ENCODE measurements at regions not wholly inside any gene's neighbourhood (a gene's known extent, or its start where the extent isn't known, plus 50 kb on each side); places are given as distances from the start of the nearest gene placed in this dataset.

GRCh38 chr2:239517686-239518085 is 116.9 kb upstream of the HDAC4 start:
- in situ Hi-C loops (cut with HindIII; ENCODE audit: low sequenced_read_pairs), result no loop called here

DNA sequence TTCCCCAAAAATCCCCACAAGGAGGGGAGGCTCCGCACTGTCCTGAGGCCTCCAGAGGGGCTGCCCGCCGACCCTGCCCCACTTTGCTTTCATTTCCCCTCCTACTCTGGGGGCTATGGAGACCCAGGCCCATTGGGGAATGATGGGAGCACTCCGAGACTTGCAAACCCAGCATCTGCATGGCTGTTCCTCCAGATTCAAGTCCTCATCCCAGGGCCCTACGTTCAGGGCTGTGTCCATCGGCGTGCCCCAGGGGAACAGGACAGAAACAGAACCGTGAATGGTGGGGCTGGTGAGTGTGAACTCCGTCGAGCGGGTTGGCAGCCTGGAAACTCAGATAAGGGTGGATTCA is 116.1 kb upstream of the HDAC4 start:
- in situ Hi-C loops (cut with HindIII; ENCODE audit: low sequenced_read_pairs), result no loop called here

DNA sequence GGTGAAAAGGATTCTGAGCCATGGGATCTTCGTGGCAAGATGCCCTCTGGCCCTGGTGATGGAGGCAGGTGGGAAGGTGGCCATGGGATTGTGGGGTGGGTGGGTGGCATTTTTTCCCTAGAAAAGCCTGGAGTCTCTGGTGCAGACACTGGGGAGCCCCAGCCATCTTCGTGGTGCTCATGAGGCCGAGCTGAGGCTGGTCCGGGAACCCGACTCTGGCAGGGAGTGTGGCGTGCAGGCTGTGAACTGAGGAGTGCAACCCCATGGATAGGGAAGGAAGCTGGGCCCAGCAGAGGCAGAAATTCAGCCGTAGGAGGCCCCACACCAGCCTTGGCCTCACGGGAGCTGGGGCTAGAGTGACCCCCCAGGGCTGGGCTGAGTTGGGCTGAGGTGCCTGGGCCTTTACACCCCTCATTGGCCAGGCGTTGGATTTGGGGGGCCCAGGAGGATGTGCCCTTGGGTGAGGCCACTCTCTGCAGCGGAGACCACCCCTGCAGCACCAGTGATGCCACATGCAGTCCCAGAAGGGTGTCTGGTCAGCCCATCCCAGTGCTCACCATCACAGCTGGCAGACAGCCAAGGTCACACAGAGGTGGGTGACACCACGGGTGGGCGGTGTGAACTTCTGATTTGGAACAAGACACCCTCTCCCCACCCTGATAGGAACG is 115.6 kb upstream of the HDAC4 start:
- in situ Hi-C loops (cut with HindIII; ENCODE audit: low sequenced_read_pairs), result no loop called here

DNA sequence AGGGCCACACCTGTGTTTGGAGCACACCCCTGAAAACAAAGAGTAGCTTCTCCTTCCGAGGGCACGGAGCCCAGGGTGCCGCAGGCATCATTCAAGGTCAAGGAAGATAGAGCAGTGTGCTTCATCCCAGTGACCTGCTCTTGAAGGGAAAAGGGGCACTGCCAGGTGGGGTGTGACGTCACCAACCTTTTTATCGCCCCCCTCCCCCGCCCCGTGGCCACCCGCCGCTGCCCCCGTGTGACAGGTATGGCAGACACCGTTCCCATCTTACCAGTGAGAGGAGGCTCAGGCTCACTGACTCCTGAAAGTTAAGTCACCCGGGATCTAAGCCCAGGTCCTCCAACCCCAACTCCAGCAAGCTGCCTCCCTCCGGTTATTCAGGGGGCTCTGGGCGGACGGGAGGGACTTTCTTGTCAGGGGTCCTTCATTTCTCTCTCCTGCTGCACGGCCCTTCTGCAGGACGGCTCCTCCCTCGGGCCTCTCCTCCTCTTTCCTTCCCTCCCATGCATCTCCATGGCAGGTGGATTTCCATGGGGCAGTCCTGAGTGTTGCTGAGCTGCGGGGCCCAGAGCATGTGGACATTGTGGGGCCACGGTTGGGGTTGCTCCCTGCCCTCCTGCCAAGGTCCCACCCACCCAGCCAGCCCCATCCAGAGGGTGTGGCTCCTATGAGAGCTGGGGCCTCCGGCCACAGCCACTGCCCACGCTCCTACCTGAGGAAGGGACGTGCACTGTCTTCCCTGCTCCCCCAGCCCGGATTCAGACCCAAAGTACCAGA is 114.1 kb upstream of the HDAC4 start:
- in situ Hi-C loops (cut with HindIII; ENCODE audit: low sequenced_read_pairs), result no loop called here

- in situ Hi-C loops (cut with HindIII; ENCODE audit: low sequenced_read_pairs), result no loop called here
Observed at GRCh38 chr2:239512054-239512453, 111.2 kb upstream of the HDAC4 start.

DNA sequence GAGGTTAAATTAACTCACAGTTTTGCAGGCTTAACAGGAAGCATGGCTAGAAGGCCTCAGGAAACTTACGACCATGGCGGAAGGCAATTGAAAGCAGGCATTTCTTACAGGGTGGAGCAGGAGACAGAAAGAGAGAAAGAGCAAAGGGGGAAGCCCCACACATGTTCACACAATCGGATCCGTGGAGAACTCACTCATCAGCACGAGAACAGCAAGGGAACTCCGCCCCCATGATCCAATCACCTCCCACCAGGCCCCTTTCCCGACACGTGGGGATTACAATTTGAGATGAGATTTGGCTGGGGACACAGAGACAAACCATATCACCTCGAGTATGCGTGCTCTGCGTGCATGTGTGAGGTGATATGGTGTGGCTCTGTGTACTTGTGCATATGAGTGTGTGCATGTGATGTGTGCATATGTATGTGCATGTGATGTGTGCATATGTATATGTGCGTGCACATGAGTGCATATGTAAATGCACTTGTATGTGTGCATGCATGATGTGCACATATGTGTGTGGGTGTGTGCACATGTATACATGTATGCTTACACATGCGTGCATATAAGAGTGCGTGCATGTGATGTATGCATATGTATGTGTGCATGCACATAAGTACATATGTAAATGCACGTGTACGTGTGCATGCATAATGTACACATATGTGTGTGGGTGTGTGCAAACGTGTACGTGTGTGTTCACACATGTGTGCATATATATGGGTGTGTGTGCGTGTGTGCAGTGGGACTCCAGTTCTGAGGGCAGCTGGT is 108.7 kb upstream of the HDAC4 start:
- in situ Hi-C loops (cut with HindIII; ENCODE audit: low sequenced_read_pairs), result no loop called here

- in situ Hi-C loops (cut with HindIII; ENCODE audit: low sequenced_read_pairs), result no loop called here
Observed at GRCh38 chr2:239508261-239508660, 107.4 kb upstream of the HDAC4 start.

GRCh38 chr2:239507576-239508258 is 106.9 kb upstream of the HDAC4 start:
- in situ Hi-C loops (cut with HindIII; ENCODE audit: low sequenced_read_pairs), result no loop called here

DNA sequence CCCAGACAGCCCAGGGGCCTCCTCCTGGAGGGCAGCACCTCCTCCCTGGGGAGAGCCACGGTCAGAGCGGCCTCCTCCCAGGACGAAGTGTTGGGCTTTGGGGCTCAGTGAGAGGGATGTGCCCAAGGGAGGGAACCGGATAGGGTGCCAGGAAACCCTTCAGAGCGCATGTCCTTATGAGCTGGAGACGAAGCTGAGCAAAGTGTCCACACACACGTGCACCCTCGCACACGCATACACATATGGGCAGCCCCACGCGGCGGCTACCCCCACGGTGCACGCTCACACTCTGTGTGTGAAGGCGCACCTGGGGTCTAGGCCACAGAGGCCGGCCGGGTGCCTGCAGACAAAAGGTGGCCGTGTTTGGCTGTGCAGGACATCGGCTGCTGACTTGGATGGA is 106.1 kb upstream of the HDAC4 start:
- in situ Hi-C loops (cut with HindIII; ENCODE audit: low sequenced_read_pairs), result no loop called here

GRCh38 chr2:239506101-239506857 is 105.5 kb upstream of the HDAC4 start:
- in situ Hi-C loops (cut with HindIII; ENCODE audit: low sequenced_read_pairs), result no loop called here

DNA sequence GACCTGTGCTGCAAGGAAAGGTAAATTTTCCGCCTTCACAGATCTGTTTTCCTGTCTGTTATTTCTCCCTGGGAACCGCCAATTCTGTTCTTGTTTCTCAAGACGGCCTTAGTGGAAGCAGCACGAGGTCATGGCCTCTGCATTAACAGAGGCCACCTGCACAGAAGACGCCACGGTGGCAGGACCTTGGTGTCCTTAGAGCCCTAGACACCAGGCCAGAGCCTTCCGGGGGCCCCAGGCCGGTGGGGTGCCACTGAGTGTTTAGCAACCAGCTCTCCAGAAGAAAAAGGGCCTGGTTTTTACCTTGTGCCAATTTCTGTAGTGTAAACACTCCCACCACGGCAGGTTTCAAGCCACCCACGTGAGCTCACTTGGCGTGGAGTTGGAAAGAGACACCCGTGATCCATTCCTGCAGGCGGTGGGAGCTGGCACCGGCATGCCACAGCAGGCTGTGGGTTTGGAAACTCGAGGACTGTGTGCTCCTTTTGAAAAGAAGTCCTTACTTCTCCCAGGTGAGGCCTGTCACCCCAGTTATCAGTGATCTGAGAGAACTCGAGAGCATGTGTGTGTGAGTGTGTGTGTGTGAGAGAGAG is 103.9 kb upstream of the HDAC4 start:
- in situ Hi-C loops (cut with HindIII; ENCODE audit: low sequenced_read_pairs), result loop anchor here (5.0 kb wide), 1 partner anchor 43 kb away; no protein-coding TSS in a partner anchor

- in situ Hi-C loops (cut with HindIII; ENCODE audit: low sequenced_read_pairs), result loop anchor here (5.0 kb wide), 1 partner anchor 45 kb away; no protein-coding TSS in a partner anchor
Observed at GRCh38 chr2:239502430-239503186, 101.8 kb upstream of the HDAC4 start.

DNA sequence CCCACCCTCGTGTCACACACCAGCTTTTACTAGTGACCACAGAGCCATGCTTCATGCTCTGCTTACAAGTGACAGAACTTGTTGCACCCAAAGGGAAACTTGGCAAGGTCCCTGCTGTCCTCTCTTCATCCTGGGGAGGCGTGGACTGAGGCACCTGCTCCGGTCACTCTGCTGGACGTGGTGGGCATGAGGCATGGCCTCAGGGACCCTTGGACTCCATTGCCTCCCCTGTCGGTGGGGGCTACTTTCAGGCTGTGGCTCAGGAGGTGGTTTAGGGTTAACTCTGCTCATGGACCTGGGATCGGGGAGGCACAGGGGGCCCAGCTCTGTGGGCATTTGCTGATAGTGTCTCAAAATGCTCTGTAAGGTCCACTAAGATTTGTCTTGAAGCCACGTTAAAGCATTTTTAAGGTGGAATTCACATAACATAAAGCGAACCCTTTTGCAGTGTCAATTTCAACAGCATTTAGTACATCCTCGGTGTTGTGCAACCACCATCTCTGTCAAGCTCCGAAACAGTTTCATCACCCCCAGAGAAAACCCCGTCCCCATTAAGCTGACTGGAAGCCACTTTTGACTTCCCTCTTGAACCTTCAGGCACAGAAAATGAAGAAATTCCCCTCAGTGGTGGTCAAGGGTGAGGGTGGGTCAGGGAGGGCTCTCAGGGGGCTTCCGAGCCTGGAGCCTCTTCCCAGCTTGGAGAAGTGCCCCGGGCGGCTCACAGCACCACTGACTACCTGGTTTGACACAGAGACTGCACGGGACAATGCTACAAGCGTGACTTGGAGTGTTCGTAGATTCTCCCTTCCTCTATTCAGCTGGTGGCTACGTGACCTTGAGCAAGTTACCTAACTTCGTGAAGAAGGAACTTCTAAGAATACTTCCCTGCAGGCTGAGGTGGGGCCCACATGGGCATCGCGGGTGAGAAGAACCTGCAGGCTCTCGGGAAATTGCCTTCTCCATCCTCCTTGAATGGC is 100.0 kb upstream of the HDAC4 start:
- in situ Hi-C loops (cut with HindIII; ENCODE audit: low sequenced_read_pairs), result loop anchor here (5.0 kb wide), 1 partner anchor 46 kb away; no protein-coding TSS in a partner anchor

GRCh38 chr2:239499726-239500573 is 99.1 kb upstream of the HDAC4 start:
- in situ Hi-C loops (cut with HindIII; ENCODE audit: low sequenced_read_pairs), result loop anchor here (5.0 kb wide), 1 partner anchor 47 kb away; no protein-coding TSS in a partner anchor

DNA sequence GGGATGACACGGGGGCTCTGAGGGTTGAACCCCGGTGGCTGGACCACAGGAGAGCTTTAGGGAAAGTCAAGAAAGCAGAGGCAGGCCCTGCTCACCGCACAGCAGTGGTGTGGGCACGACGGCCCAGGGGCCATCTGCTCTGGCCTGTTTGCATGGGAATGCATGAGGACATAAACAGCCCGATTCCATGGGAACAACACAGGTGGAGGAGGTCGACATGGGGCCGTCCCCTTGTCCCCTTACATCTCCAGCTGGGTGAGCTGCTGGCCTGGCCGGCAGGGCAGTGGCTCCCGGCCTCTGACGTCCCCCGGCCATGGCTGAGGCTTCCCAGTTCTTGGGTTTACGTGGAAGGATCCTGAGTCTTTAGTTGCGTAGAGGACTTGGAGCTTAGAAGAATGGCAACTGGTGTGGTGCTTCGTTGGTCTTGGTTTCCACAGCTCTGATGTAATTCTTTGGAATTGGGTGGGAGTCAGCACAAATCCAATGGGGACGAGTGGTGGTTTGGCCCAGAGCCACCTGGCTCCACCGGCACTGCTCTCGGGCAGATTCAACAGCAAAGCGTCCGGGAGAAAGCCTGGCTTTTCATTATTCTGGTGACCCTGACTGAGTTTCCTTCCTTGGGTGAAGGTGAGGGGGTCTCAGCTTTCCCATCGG is 98.3 kb upstream of the HDAC4 start:
- in situ Hi-C loops (cut with HindIII; ENCODE audit: low sequenced_read_pairs), result no loop called here

GRCh38 chr2:239498576-239498975 is 97.8 kb upstream of the HDAC4 start:
- in situ Hi-C loops (cut with HindIII; ENCODE audit: low sequenced_read_pairs), result no loop called here

GRCh38 chr2:239496700-239497099 is 95.9 kb upstream of the HDAC4 start:
- in situ Hi-C loops (cut with HindIII; ENCODE audit: low sequenced_read_pairs), result no loop called here
